A673 (cell line): ENCODE measurements at regions not wholly inside any gene's neighbourhood (a gene's known extent, or its start where the extent isn't known, plus 50 kb on each side); places are given as distances from the start of the nearest gene placed in this dataset.

Source experiments
- BruUV-seq: library from RNA; stranded (reverse); fragments of 400-500 nt; replicated peaks from 2 replicates; lab custom pipeline; 2021; lab: Mats Ljungman, UMichigan
- CTCF ChIA-PET: fragments of 300-600 bp; sonication (Branson Sonifier 250); formaldehyde crosslinking; loops from one replicate; lab custom pipeline; 2022; ENCODE audit warnings: antibody characterized with exemption; lab: Charles Lee
- POLR2A ChIA-PET: fragments of 300-600 bp; sonication (Branson Sonifier 250); formaldehyde crosslinking; loops from one replicate; lab custom pipeline; 2022; ENCODE audit warnings: antibody characterized with exemption; ENCODE audit not compliant: low non-redundant PET; lab: Charles Lee
- DNase-seq: peaks from one replicate; pipeline ENCODE4 v3.0.0-alpha.2; 2015; ENCODE audit warnings: low spot score
- H3K27ac ChIP-seq: fragments of 200-600 bp; sonication (generic); 2 replicates; pipeline ENCODE4 v1.5.1; 2016; ENCODE audit warnings: mixed run types, low read depth, mild to moderate bottlenecking, mixed read lengths, antibody characterized with exemption, low read length; ENCODE audit not compliant: poor library complexity, severe bottlenecking
- H3K27me3 ChIP-seq: fragments of 200-600 bp; sonication (generic); replicated peaks from 2 replicates; pipeline ENCODE4 v1.6.1; 2017; ENCODE audit warnings: mixed run types, low read depth, mild to moderate bottlenecking, mixed read lengths, antibody characterized with exemption, low read length; ENCODE audit not compliant: insufficient read depth, poor library complexity
- H3K36me3 ChIP-seq: fragments of 200-600 bp; sonication (generic); 2 replicates; pipeline ENCODE4 v1.6.1; 2016; ENCODE audit warnings: mixed run types, mild to moderate bottlenecking, mixed read lengths, antibody characterized with exemption, low read length; ENCODE audit not compliant: insufficient read depth, poor library complexity, severe bottlenecking
- H3K4me1 ChIP-seq: fragments of 200-600 bp; sonication (generic); 2 replicates; pipeline ENCODE4 v1.6.1; 2017; ENCODE audit warnings: mixed run types, mild to moderate bottlenecking, mixed read lengths, antibody characterized with exemption, low read length; ENCODE audit not compliant: insufficient read depth, poor library complexity, severe bottlenecking
- H3K4me3 ChIP-seq: fragments of 200-600 bp; sonication (generic); 2 replicates; pipeline ENCODE4 v1.5.1; 2016; ENCODE audit warnings: low read depth, mixed run types, mild to moderate bottlenecking, mixed read lengths, low read length; ENCODE audit not compliant: poor library complexity, severe bottlenecking
- H3K9me3 ChIP-seq: fragments of 200-600 bp; sonication (generic); 2 replicates; pipeline ENCODE4 v1.6.1; 2016; ENCODE audit warnings: mixed run types, low read depth, mild to moderate bottlenecking, mixed read lengths, antibody characterized with exemption, low read length; ENCODE audit not compliant: poor library complexity, severe bottlenecking
- EZH2 ChIP-seq: fragments of 200-600 bp; sonication (generic); IDR thresholded peaks from 2 replicates; pipeline ENCODE4 v1.6.1; 2017; ENCODE audit warnings: borderline replicate concordance, low read depth, mild to moderate bottlenecking, mixed read lengths, antibody characterized with exemption, low read length; ENCODE audit not compliant: poor library complexity, severe bottlenecking
- intact Hi-C: fragments of 100-400 bp; cut with micrococcal nuclease; formaldehyde crosslinking; loops from one replicate; pipeline ENCODE4 v1.10.0; 2022; ENCODE audit not compliant: unreplicated experiment
- TF ChIP-seq, protein P1 (sequence below): fragments of 300-800, 200-600 bp; sonication (generic); conservative IDR thresholded peaks from 2 replicates; pipeline ENCODE4 v1.5.1; 2017; ENCODE audit warnings: low read depth, mild to moderate bottlenecking, antibody characterized with exemption, low read length, moderate library complexity, mixed read lengths

DNA sequence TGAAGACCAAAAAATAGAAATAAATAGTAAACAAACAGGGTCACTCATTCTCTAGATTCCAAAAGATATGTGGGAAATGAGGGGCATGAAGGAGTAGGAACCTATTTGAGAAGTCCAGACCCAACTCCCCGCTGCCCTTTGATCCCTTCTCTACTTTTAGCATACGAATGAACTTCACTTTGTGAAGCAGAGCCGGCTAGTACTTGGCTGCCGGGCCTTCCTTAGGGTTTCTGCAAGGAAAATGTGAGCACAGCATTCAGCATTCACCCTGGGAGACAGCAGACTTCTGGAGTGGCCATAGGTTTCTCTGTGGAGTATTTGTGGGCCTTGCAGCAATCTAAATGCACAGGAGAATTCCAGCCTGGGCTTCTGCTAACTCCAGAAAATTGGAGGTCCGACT is 76.3 kb upstream of the PRKAR2B start:
- TF ChIP-seq, protein P1, sequence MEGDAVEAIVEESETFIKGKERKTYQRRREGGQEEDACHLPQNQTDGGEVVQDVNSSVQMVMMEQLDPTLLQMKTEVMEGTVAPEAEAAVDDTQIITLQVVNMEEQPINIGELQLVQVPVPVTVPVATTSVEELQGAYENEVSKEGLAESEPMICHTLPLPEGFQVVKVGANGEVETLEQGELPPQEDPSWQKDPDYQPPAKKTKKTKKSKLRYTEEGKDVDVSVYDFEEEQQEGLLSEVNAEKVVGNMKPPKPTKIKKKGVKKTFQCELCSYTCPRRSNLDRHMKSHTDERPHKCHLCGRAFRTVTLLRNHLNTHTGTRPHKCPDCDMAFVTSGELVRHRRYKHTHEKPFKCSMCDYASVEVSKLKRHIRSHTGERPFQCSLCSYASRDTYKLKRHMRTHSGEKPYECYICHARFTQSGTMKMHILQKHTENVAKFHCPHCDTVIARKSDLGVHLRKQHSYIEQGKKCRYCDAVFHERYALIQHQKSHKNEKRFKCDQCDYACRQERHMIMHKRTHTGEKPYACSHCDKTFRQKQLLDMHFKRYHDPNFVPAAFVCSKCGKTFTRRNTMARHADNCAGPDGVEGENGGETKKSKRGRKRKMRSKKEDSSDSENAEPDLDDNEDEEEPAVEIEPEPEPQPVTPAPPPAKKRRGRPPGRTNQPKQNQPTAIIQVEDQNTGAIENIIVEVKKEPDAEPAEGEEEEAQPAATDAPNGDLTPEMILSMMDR, result no peak
- no peak for TF ChIP-seq EZH2
- Histone ChIP-seq H3K27me3 (no peaks in the 10 kb centered on the region), H3K4me1 (no peaks in the 10 kb centered on the region), H3K9me3 (no peaks in the 10 kb centered on the region), H3K4me3 (no peak overlapping the region), H3K36me3 (no peaks in the 10 kb centered on the region), H3K27ac (no peak overlapping the region)
- no TSS peak for BruUV-seq
- CTCF ChIA-PET, result no interaction called here
- DNase-seq, result no peak
- POLR2A ChIA-PET, result no interaction called here
- intact Hi-C loops, result no loop called here

- BruUV-seq, result no TSS peak
- intact Hi-C loops, result no loop called here
- Histone ChIP-seq H3K27me3 (no peaks in the 10 kb centered on the region), H3K27ac (no peak overlapping the region), H3K4me1 (no peaks in the 10 kb centered on the region), H3K36me3 (no peaks in the 10 kb centered on the region), H3K9me3 (no peaks in the 10 kb centered on the region), H3K4me3 (no peak overlapping the region)
- ChIA-PET CTCF (no interaction called here), POLR2A (no interaction called here)
- TF ChIP-seq, protein P1, result no peak
- TF ChIP-seq EZH2, result no peak
- no peak for DNase-seq
These were observed 65.8 kb upstream of the PRKAR2B start for GRCh38 chr7:106978425-106979420.

GRCh38 chr7:106979551-106980357 is 64.8 kb upstream of the PRKAR2B start:
- ChIA-PET POLR2A (no interaction called here), CTCF (no interaction called here)
- TF ChIP-seq, protein P1, result no peak
- TF ChIP-seq EZH2, result no peak
- H3K9me3 ChIP-seq, result no peaks in the 10 kb centered on the region
- no peaks in the 10 kb centered on the region for H3K27me3 ChIP-seq
- intact Hi-C loops, result no loop called here
- H3K27ac ChIP-seq, result no peak overlapping the region
- DNase-seq, result no peak
- no peaks in the 10 kb centered on the region for H3K4me1 ChIP-seq
- H3K4me3 ChIP-seq, result no peak overlapping the region
- H3K36me3 ChIP-seq, result no peaks in the 10 kb centered on the region
- BruUV-seq, result no TSS peak
